OCI-LY1 (cell line): ENCODE measurements at regions not wholly inside any gene's neighbourhood (a gene's known extent, or its start where the extent isn't known, plus 50 kb on each side); places are given as distances from the start of the nearest gene placed in this dataset.

Experiments
- H2AFZ ChIP-seq: fragments of 200-600 bp; sonication (generic), shearing (Covaris generic); 2 replicates; pipeline ENCODE4 v1.6.0; 2014; ENCODE audit warnings: antibody characterized with exemption, mild to moderate bottlenecking, low read length
- H3F3A ChIP-seq: fragments of 200-600 bp; sonication (generic), shearing (Covaris generic); 2 replicates; pipeline ENCODE4 v1.6.0; 2014; ENCODE audit warnings: mild to moderate bottlenecking, antibody characterized with exemption, low read length, moderate library complexity; ENCODE audit not compliant: insufficient read depth
- H3K27ac ChIP-seq: fragments of 200-600 bp; sonication (generic); 2 replicates; pipeline ENCODE4 v1.5.1; 2014; ENCODE audit warnings: low read length, mixed run types, mild to moderate bottlenecking, low read depth; ENCODE audit not compliant: poor library complexity, severe bottlenecking
- H3K27me3 ChIP-seq: fragments of 200-600 bp; sonication (generic); 2 replicates; pipeline ENCODE4 v1.6.0; 2014; ENCODE audit warnings: antibody characterized with exemption, mild to moderate bottlenecking, low read length, moderate library complexity; ENCODE audit not compliant: insufficient read depth
- H3K36me3 ChIP-seq: fragments of 200-600 bp; sonication (generic); 2 replicates; pipeline ENCODE4 v1.6.1; 2014; ENCODE audit warnings: mild to moderate bottlenecking, antibody characterized with exemption, low read length, moderate library complexity, mixed read lengths; ENCODE audit not compliant: insufficient read depth
- H3K4me1 ChIP-seq: fragments of 200-600 bp; sonication (generic); 2 replicates; pipeline ENCODE4 v1.5.1; 2014; ENCODE audit warnings: mild to moderate bottlenecking, low read length, moderate library complexity; ENCODE audit not compliant: insufficient read depth, severe bottlenecking
- H3K4me2 ChIP-seq: fragments of 200-600 bp; sonication (generic), shearing (Covaris generic); 2 replicates; pipeline ENCODE4 v1.6.1; 2014; ENCODE audit warnings: low read length
- H3K4me3 ChIP-seq: fragments of 200-600 bp; sonication (generic); 2 replicates; pipeline ENCODE4 v1.5.1; 2014; ENCODE audit warnings: low read length, low read depth, mild to moderate bottlenecking, mixed read lengths; ENCODE audit not compliant: poor library complexity, severe bottlenecking
- H3K79me2 ChIP-seq: fragments of 200-600 bp; shearing (Covaris generic); 2 replicates; pipeline ENCODE4 v1.6.1; 2016; ENCODE audit warnings: mixed run types, low read length, mixed read lengths; ENCODE audit not compliant: insufficient read depth
- H3K9ac ChIP-seq: fragments of 200-600 bp; sonication (generic), shearing (Covaris generic); 2 replicates; pipeline ENCODE4 v1.6.1; 2014; ENCODE audit warnings: mild to moderate bottlenecking, low read length, mixed read lengths
- H3K9me2 ChIP-seq: fragments of 200-600 bp; sonication (generic), shearing (Covaris generic); 2 replicates; pipeline ENCODE4 v1.6.1; 2014; ENCODE audit warnings: low read depth, mild to moderate bottlenecking, low read length, mixed read lengths
- H3K9me3 ChIP-seq: fragments of 200-600 bp; shearing (Covaris generic); 2 replicates; pipeline ENCODE4 v1.6.1; 2014; ENCODE audit warnings: low read length, mixed read lengths
- H4K20me1 ChIP-seq: fragments of 200-600 bp; sonication (generic), shearing (Covaris generic); 2 replicates; pipeline ENCODE4 v1.6.0; 2016; ENCODE audit warnings: mild to moderate bottlenecking, low read length; ENCODE audit not compliant: insufficient read depth
- EZH2 ChIP-seq: fragments of 200-600 bp; sonication (generic), shearing (Covaris generic); IDR thresholded peaks from 2 replicates; pipeline ENCODE4 v1.8.0; 2017; ENCODE audit warnings: borderline replicate concordance, mixed run types, mild to moderate bottlenecking, antibody characterized with exemption, low read length, moderate library complexity, mixed read lengths
- TF ChIP-seq, protein P1 (sequence below): fragments of 200-600 bp; sonication (generic), shearing (Covaris generic); IDR thresholded peaks from 2 replicates; pipeline ENCODE4 v1.5.1; 2017; ENCODE audit warnings: mild to moderate bottlenecking, antibody characterized with exemption, low read length, moderate library complexity, mixed read lengths

DNA sequence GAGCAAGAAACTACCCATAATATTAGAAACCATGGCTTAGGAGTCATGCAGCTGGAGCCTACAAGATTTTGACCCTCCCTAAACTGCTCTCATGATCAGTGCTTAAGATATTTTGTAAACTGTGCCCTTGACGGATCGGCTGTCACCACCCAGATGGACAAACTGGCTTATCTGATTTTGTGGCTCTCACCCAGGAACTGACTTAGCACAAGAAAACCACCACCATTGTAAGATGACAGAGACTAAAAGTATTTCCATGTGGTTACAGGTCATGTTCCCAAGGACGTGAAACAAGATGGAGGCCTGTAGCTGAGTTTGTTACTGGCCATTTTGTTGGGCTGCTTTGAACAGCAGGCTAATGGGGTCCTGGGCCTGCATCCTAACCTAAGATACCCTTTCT is 940.9 kb downstream of the OTOL1 start:
- Histone ChIP-seq H3K9me3 (no peaks in the 10 kb centered on the region), H3K27ac (no peak overlapping the region), H3K79me2 (no peaks in the 10 kb centered on the region), H3K9ac (no peak overlapping the region), H2AFZ (no peak overlapping the region), H4K20me1 (no peaks in the 10 kb centered on the region), H3K36me3 (no peaks in the 10 kb centered on the region), H3K9me2 (no peaks in the 10 kb centered on the region; the same call in 1 of the 2 replicates), H3K4me1 (no peaks in the 10 kb centered on the region), H3K4me3 (no peak overlapping the region), H3F3A (no peaks in the 10 kb centered on the region), H3K4me2 (no peak overlapping the region), H3K27me3 (no peaks in the 10 kb centered on the region)
- no peak for TF ChIP-seq EZH2
- TF ChIP-seq, protein P1, sequence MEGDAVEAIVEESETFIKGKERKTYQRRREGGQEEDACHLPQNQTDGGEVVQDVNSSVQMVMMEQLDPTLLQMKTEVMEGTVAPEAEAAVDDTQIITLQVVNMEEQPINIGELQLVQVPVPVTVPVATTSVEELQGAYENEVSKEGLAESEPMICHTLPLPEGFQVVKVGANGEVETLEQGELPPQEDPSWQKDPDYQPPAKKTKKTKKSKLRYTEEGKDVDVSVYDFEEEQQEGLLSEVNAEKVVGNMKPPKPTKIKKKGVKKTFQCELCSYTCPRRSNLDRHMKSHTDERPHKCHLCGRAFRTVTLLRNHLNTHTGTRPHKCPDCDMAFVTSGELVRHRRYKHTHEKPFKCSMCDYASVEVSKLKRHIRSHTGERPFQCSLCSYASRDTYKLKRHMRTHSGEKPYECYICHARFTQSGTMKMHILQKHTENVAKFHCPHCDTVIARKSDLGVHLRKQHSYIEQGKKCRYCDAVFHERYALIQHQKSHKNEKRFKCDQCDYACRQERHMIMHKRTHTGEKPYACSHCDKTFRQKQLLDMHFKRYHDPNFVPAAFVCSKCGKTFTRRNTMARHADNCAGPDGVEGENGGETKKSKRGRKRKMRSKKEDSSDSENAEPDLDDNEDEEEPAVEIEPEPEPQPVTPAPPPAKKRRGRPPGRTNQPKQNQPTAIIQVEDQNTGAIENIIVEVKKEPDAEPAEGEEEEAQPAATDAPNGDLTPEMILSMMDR, result no peak

DNA sequence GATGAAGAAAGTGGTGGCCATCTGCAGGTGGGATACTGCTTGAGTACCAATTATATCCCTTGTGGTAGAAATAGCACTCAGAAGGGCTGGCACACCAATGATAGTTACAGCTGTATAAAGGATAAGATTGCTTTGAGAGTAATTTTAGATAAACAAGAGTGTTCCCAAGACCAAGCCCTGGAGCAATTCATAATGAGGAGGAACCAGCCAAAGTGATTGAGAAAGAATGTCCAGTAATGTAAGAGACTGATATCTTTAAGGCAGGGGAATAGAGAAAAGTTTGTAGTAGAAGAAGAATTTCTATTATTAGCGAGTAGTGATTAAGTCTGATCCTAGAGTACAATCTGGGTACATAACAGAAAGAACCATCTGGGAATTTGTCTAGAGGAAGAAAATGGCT is 945.1 kb downstream of the OTOL1 start:
- H2AFZ ChIP-seq, result no peak overlapping the region
- TF ChIP-seq EZH2, result no peak
- TF ChIP-seq, protein P1, result no peak
- no peak overlapping the region for H3K9ac ChIP-seq
- H3K4me3 ChIP-seq, result no peak overlapping the region
- H3K4me2 ChIP-seq, result no peak overlapping the region
- no peaks in the 10 kb centered on the region for H4K20me1 ChIP-seq
- H3K9me3 ChIP-seq, result no peaks in the 10 kb centered on the region
- no peaks in the 10 kb centered on the region for H3K27me3 ChIP-seq
- H3K27ac ChIP-seq, result no peak overlapping the region
- H3F3A ChIP-seq, result no peaks in the 10 kb centered on the region
- H3K9me2 ChIP-seq, result peaks cover 2% of the 10 kb centered on the region; the same call in 1 of the 2 replicates
- no peaks in the 10 kb centered on the region for H3K79me2 ChIP-seq
- no peaks in the 10 kb centered on the region for H3K4me1 ChIP-seq
- no peaks in the 10 kb centered on the region for H3K36me3 ChIP-seq

DNA sequence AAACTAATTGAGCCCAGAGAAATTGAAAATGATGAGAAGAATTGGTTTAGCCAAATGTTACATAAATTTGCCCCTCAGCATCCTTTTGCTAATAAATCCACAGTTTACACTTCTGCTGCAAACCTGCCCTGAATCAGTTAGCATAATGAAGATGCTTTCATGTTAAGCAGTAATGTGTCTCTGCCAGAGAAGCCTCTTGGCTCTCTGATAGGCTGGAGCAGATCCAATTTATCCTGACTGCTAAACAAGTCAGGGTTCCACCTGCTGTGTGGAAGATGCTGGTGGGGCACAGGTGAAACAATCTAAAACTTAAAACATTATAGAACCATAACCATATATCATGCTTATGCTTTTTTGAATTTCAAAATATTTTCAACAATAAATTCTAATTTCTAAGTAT is 946.8 kb downstream of the OTOL1 start:
- Histone ChIP-seq H3K79me2 (no peaks in the 10 kb centered on the region), H2AFZ (no peak overlapping the region), H4K20me1 (no peaks in the 10 kb centered on the region), H3K4me1 (no peaks in the 10 kb centered on the region), H3K9ac (no peak overlapping the region), H3F3A (no peaks in the 10 kb centered on the region), H3K9me2 (peaks cover 2% of the 10 kb centered on the region; the same call in 1 of the 2 replicates), H3K36me3 (no peaks in the 10 kb centered on the region), H3K27me3 (no peaks in the 10 kb centered on the region), H3K4me2 (no peak overlapping the region), H3K9me3 (no peaks in the 10 kb centered on the region), H3K27ac (no peak overlapping the region), H3K4me3 (no peak overlapping the region)
- TF ChIP-seq EZH2, result no peak
- TF ChIP-seq, protein P1, result no peak
